GM21367 (cell line): ENCODE measurements at regions not wholly inside any gene's neighbourhood (a gene's known extent, or its start where the extent isn't known, plus 50 kb on each side); places are given as distances from the start of the nearest gene placed in this dataset.
"Not testable (repeated sequence)": the region's sequence is repeated elsewhere in the genome, so short reads cannot be mapped to it uniquely, and the experiment has no call there.

ENCODE experiments used
- ATAC-seq: cut with Tn5 transposase; IDR thresholded peaks from one replicate; pipeline ENCODE4 v1.9.1; 2021; ENCODE audit not compliant: unreplicated experiment

- ATAC-seq: not testable (repeated sequence)
Observed at GRCh38 chr9:39566782-39567181, 211.3 kb downstream of the SPATA31A1 start.

- ATAC-seq: not testable (repeated sequence)
Observed at GRCh38 chr9:39567396-39567795, 211.9 kb downstream of the SPATA31A1 start.

- not testable (repeated sequence) for ATAC-seq
Observed at GRCh38 chr9:39568900-39569299, 213.4 kb downstream of the SPATA31A1 start.

GRCh38 chr9:39573024-39574022 is 217.9 kb downstream of the SPATA31A1 start:
- ATAC-seq: not testable (repeated sequence)

GRCh38 chr9:39579000-39579399 is 223.5 kb downstream of the SPATA31A1 start:
- not testable (repeated sequence) for ATAC-seq

GRCh38 chr9:39581296-39581695 is 225.8 kb downstream of the SPATA31A1 start:
- not testable (repeated sequence) for ATAC-seq

- ATAC-seq: not testable (repeated sequence)
Observed at GRCh38 chr9:39582677-39583412, 227.4 kb downstream of the SPATA31A1 start.

- not testable (repeated sequence) for ATAC-seq
Observed at GRCh38 chr9:39583413-39583747, 227.9 kb downstream of the SPATA31A1 start.

GRCh38 chr9:39585233-39585632 is 229.8 kb downstream of the SPATA31A1 start:
- not testable (repeated sequence) for ATAC-seq

GRCh38 chr9:39587844-39588499 is 232.5 kb downstream of the SPATA31A1 start:
- ATAC-seq: no peak

GRCh38 chr9:39588500-39589137 is 233.2 kb downstream of the SPATA31A1 start:
- no peak for ATAC-seq

GRCh38 chr9:39604089-39604488 is 248.6 kb downstream of the SPATA31A1 start:
- not testable (repeated sequence) for ATAC-seq

- peak; percentile 97 for ATAC-seq
Observed at GRCh38 chr9:39611449-39612231, 256.2 kb downstream of the SPATA31A1 start.

GRCh38 chr9:39616480-39616879 is 261.0 kb downstream of the SPATA31A1 start:
- not testable (repeated sequence) for ATAC-seq

- ATAC-seq: not testable (repeated sequence)
Observed at GRCh38 chr9:39624048-39624447, 268.6 kb downstream of the SPATA31A1 start.

GRCh38 chr9:39632071-39632470 is 276.6 kb downstream of the SPATA31A1 start:
- not testable (repeated sequence) for ATAC-seq

GRCh38 chr9:39649029-39649428 is 293.6 kb downstream of the SPATA31A1 start:
- not testable (repeated sequence) for ATAC-seq

GRCh38 chr9:39656960-39657603 is 301.6 kb downstream of the SPATA31A1 start:
- ATAC-seq: peak; percentile 73

GRCh38 chr9:39663020-39663419 is 307.6 kb downstream of the SPATA31A1 start:
- ATAC-seq: peak; percentile 31
